Stimulated activated CD4-positive, alpha-beta T cell treated with anti-CD3 and anti-CD28 coated beads, Interleukin-4, amount 100 ng/mL, for 4 hours (primary cell): ENCODE measurements at regions not wholly inside any gene's neighbourhood (a gene's known extent, or its start where the extent isn't known, plus 50 kb on each side); places are given as distances from the start of the nearest gene placed in this dataset.
"Not testable (repeated sequence)": the region's sequence is repeated elsewhere in the genome, so short reads cannot be mapped to it uniquely, and the experiment has no call there.

Experiments
- DNase-seq, 2 experiments: peaks; one replicate each; pipeline ENCODE4 v3.0.0-alpha.2; 2020

- no peak for DNase-seq
Observed at GRCh38 chr4:28443801-28444412, 1583.3 kb downstream of the STIM2 start.

- DNase-seq = no peak
Observed at GRCh38 chr4:28444886-28445496, 1584.3 kb downstream of the STIM2 start.

- DNase-seq = no peak
Observed at GRCh38 chr4:28449085-28449484, 1588.4 kb downstream of the STIM2 start.

GRCh38 chr4:28451346-28451745 is 1590.7 kb downstream of the STIM2 start:
- no peak for DNase-seq

GRCh38 chr4:28462766-28463700 is 1602.4 kb downstream of the STIM2 start:
- DNase-seq = no peak

GRCh38 chr4:28464823-28465222 is 1604.2 kb downstream of the STIM2 start:
- DNase-seq = no peak

- not testable (repeated sequence) for DNase-seq
Observed at GRCh38 chr4:28466886-28467285, 1606.2 kb downstream of the STIM2 start.

GRCh38 chr4:28469387-28469786 is 1608.7 kb downstream of the STIM2 start:
- DNase-seq = no peak

- no peak for DNase-seq
Observed at GRCh38 chr4:28469886-28470285, 1609.2 kb downstream of the STIM2 start.

- DNase-seq = no peak
Observed at GRCh38 chr4:28475381-28475780, 1614.7 kb downstream of the STIM2 start.

- no peak for DNase-seq
Observed at GRCh38 chr4:28479666-28480065, 1619.0 kb downstream of the STIM2 start.

- no peak for DNase-seq
Observed at GRCh38 chr4:28481565-28481964, 1620.9 kb downstream of the STIM2 start.

- no peak for DNase-seq
Observed at GRCh38 chr4:28482580-28483270, 1622.1 kb downstream of the STIM2 start.

- no peak for DNase-seq
Observed at GRCh38 chr4:28488021-28488420, 1627.4 kb downstream of the STIM2 start.

- no peak for DNase-seq
Observed at GRCh38 chr4:28490669-28491068, 1630.0 kb downstream of the STIM2 start.

- no peak for DNase-seq
Observed at GRCh38 chr4:28505064-28505463, 1644.4 kb downstream of the STIM2 start.

GRCh38 chr4:28508636-28509035 is 1648.0 kb downstream of the STIM2 start:
- DNase-seq = no peak

- DNase-seq = not testable (repeated sequence)
Observed at GRCh38 chr4:28514766-28515165, 1654.1 kb downstream of the STIM2 start.

- DNase-seq = no peak
Observed at GRCh38 chr4:28518561-28519165, 1658.0 kb downstream of the STIM2 start.

GRCh38 chr4:28523681-28524190 is 1663.1 kb downstream of the STIM2 start:
- no peak for DNase-seq

- DNase-seq = no peak
Observed at GRCh38 chr4:28536124-28536523, 1675.5 kb downstream of the STIM2 start.

GRCh38 chr4:28545986-28546385 is 1685.3 kb downstream of the STIM2 start:
- DNase-seq = no peak

- DNase-seq = no peak
Observed at GRCh38 chr4:28548136-28548535, 1687.5 kb downstream of the STIM2 start.
